ENCODE measurements at regions not wholly inside any gene's neighbourhood (a gene's known extent, or its start where the extent isn't known, plus 50 kb on each side); places are given as distances from the start of the nearest gene placed in this dataset.

GRCh38 chr12:102592134-102592533 lies 111.8 kb upstream of the IGF1 start:
- no peak for DNase-seq

DNA sequence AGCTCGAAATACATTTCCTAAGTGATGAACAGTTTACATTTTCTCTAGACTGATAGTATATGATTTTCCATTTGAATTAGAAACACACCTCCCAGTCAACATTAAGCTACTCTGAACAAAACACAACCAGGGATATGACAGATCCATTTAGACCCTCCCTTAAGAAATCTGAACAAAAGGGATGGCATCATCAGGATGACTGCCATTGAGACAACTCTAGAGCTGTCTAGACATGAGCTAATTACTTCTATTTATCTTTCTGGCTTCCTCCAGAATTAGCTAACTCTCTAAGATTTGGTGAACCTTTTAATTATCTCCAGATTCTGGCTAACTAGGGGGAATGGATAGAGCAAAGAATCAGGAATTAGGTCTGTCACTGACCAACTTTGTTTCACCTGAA lies 92.9 kb upstream of the IGF1 start:
- no peak for DNase-seq

- DNase-seq: no peak
These were observed 91.5 kb upstream of the IGF1 start for GRCh38 chr12:102571889-102572288.

DNA sequence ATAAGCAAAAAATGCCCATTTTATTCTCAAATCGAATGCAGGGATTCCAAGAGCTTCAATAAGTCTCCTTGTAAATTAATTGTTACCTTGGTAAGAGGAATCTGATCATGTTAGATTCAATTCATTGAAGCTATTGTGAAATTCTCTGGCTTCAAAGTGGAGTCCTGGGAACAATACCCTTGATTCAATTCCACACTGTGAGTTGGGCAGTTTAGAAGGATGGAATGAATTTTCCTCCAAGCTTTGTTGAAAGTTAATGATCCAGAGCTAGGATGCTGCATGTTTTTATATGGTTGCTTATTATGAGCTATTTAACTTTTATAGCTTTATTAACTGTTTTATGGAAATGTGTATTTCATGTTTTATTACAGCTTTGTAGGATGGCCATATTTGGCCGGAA lies 89.9 kb upstream of the IGF1 start:
- DNase-seq: no peak

GRCh38 chr12:102569803-102570202 lies 89.4 kb upstream of the IGF1 start:
- no peak for DNase-seq

DNA sequence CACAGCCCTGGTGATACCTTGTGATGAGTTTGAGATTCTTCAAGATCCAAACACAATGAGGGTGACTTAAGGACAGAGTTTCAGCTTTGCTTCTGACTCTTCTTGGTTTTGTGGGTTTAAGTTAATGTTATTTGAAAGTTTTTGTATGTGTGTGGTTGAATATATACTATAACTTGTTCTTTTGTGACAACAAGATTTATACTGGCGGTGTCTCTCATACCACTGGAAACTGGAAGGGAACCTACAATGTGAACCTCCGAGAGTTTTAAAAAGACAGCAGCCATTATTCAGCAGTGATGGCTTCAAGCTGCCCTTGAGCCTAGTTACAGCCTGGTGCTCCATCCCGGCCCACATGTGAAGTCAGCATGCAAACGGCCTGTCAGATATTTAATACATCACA lies 87.9 kb upstream of the IGF1 start:
- DNase-seq: no peak

DNA sequence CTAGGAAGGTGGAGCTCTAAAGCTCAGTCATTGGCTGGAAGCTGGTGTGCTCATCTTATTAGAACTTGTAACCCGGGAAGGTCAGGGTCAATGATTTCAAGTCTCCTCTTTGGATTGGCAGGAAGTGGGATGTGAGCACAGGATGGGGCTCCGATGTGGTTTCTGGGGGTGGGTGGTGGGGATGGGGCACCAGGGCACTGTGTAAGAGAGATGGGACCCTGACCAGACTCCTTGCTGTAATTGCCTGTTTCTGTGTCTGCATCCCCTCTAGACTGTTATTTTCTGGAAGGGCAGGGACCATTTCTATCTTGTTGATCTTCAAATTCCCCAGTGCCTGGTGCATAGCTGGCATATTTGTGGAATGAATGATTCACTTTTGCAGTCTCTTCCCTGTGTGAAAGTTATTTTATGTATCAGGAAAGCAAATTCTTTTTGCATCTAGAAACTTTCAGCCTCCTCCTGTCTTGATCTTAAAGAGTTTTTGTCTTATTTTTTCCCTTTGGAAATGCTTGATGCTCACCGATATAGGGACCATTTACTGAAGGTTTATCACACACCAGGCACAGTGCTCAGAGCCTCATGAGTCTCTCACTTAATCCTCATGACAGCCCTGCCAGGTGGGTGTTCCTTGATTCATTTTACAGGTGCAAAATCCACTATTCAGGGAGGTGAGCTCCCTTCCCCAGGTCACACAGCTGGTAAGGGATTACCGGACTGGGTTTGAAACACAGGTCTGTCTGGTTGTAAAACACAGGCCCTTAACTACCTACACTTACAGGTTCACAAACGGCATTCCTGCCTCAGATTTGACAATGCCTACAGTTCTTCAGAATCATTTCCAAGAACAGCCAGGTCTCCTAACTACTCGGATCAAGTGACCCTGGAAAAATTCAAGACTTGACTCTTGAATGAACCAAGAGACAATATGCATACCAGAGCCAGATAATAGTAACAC lies 86.9 kb upstream of the IGF1 start:
- no peak for DNase-seq

GRCh38 chr12:102565555-102565954 lies 85.2 kb upstream of the IGF1 start:
- DNase-seq: no peak

DNA sequence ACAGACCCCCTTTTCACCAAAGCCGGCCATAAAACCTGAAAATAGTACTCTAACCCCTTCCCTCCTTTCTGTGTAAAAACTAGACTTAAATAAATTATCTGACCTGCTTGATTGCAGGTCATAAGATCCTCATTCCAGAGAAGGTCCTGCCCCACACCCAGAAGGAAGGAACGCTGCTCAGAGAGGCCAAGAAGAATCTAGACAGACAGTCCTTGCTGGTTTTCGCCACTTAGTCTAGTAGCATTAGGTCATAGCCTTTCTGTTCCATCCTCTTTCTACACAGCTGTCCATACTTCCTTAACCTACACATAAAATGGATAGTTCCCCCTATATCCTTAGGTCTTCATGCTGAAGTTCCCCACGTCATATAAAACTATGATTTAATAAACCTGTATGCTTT lies 83.7 kb upstream of the IGF1 start:
- no peak for DNase-seq

DNA sequence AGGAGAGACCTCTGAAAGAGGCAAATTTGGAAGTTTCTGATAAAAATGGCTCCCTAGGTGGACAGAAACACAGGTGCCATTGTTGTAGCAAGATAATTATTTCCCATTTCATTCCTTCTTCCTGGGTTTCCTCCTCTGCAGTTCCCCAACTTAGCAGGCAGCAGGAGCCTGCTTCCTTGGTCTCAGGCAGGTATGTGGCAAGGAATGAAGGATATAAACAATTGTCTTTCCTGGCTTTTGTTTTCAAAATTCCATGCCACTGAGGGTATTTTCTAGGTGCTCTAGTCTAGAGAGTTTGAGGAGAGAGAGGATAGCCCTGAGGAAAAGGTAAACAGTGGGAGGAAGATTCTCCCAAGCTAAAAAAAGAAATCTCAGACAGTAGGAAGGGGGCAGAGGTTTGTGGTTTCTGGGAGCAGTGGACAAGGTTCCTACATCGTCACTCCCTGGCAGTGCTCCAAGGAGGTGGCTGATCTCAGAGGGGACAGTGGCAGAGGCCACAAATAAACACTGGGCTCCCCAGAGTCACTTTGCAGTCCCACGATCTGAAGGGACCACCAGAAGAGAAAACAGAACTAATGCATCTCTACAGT lies 82.6 kb upstream of the IGF1 start:
- DNase-seq: no peak

GRCh38 chr12:102551186-102551585 lies 70.8 kb upstream of the IGF1 start:
- DNase-seq: no peak

DNA sequence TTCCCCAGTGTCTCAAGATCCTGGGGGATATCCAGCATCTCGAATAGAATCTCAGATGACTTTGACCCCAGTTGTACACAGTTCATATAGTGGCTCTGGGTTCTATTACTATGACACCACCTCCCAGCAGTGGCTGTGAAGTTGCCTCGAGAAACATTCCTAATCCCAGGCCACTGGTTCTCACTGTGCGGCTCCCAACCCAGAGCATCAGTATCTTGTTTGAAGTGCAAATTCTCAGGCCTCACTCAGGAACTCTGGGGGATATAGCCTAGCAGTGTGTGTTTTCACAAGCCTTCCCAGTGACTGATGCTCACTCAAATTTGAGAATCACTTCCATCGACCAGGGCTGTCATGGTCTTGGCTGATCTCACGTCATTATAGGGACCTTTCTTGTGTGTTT lies 69.3 kb upstream of the IGF1 start:
- DNase-seq: no peak

GRCh38 chr12:102548543-102548942 lies 68.2 kb upstream of the IGF1 start:
- no peak for DNase-seq

GRCh38 chr12:102543494-102544485 lies 63.4 kb upstream of the IGF1 start:
- no peak for DNase-seq

- no peak for DNase-seq
These were observed 62.6 kb upstream of the IGF1 start for GRCh38 chr12:102542816-102543440.

DNA sequence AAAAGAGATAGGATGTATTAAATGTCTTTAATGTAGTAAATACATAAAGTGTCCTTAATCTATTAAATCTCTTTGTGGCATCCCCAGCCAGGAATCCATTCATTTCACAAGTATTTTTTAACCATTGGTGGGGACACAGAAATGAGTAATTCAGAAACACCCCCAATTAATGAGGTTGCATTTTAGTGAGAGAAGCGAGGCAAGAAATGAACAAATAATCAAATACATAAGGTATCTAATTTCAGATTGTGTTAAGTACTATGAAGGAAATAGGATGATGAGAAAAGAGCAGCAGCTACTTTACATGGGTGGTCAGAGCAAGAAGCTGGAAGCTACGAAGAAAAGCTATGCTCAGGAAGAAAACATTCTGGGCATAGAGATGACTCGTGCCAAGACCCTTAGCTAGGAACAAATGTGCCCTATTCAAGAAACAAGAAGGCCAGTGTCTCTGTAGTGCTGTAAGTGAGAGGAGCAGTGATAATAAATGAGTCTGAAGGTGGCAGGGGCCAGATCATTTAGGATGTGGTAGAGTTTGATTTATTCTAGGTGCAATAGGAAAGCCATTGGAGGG lies 60.5 kb upstream of the IGF1 start:
- no peak for DNase-seq

- no peak for DNase-seq
These were observed 59.5 kb upstream of the IGF1 start for GRCh38 chr12:102539651-102540553.

- DNase-seq: no peak
These were observed 54.9 kb upstream of the IGF1 start for GRCh38 chr12:102535306-102535705.

DNA sequence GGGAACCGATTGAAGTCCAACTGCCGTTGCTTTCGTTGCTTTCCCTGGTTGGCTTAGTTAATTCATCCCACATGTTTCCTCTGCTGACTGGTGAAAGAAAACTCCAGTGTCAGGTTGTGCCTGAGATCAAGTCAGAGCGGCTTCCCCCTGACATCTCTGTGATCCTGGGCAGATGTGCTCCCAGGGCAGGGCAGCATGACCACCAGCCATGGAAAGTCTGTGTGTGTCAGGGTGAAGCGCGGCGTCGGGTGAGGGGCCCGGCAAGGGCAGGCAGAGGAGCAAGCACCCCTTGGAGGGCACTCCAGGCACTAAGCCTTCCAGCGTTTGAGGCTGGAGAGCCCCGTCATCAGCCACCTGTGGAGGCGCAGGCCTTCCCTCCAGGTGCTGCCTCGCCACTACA lies 54.5 kb upstream of the IGF1 start:
- no peak for DNase-seq

DNA sequence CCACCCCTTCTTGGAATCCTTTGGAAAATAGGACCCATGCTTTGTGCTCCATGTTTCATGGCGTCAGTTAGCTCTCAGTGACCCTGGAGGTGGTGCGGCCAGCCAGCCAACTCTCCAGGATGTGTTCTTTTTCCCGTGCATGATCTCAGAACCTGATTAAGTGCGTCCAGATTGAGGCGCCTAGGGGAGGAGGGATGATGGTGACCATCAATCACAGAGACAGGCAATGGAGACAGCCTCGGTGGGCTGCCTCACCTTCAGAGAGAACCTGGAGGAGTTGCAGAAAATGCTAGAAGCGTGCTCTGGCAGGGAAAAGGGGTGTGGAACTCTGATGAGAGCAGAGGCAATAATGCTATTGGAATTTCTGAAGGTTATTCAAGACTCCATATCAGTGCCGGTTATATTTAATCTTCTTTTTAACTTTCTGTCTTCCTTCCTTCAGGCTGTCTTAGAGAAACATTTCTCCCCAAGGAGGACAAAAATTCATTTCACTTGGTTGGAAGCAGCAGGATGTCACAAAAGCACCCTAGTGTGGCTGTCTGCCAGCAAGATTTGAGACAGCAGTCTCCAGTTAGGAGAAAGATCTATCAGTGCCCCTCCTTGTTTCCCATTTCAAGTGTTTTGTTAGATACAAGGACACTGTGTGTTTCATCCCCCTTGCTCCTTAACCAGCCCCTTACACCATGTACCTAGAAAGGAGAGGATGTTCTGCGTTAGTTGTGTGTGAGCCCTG lies 53.3 kb upstream of the IGF1 start:
- DNase-seq: no peak
